AG08395 (cell line): ENCODE measurements at regions not wholly inside any gene's neighbourhood (a gene's known extent, or its start where the extent isn't known, plus 50 kb on each side); places are given as distances from the start of the nearest gene placed in this dataset.
"Not testable (repeated sequence)": the region's sequence is repeated elsewhere in the genome, so short reads cannot be mapped to it uniquely, and the experiment has no call there.

Experiments
- DNase-seq: peaks from one replicate; pipeline ENCODE4 v3.0.0; 2012; ENCODE audit warnings: mixed read lengths, low spot score

- DNase-seq, result not testable (repeated sequence)
Observed at GRCh38 chr2:187610450-187610849, 56.2 kb upstream of the TFPI start.

GRCh38 chr2:187612857-187613256 is 58.6 kb upstream of the TFPI start:
- no peak for DNase-seq

- no peak for DNase-seq
Observed at GRCh38 chr2:187614756-187615155, 60.5 kb upstream of the TFPI start.

GRCh38 chr2:187615364-187615763 is 61.1 kb upstream of the TFPI start:
- DNase-seq, result no peak

DNA sequence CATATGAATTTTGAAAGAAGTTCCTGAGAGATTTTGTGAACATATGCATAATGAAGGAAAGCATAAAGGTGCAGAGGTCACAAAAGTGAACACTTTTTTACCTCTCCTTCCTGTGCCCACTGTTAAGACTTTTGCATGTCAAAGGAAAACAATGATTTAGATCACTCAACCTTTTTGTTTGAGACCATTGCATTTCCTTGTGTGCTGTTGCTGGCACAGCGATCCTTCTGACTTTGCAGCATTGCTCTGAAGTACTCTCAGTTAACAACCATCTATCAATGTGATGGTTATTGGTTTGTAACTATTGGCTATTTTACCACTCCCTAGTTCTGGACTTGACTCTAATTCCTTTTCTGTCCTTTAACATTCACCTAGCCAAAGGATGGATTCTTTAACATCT is 61.7 kb upstream of the TFPI start:
- no peak for DNase-seq

DNA sequence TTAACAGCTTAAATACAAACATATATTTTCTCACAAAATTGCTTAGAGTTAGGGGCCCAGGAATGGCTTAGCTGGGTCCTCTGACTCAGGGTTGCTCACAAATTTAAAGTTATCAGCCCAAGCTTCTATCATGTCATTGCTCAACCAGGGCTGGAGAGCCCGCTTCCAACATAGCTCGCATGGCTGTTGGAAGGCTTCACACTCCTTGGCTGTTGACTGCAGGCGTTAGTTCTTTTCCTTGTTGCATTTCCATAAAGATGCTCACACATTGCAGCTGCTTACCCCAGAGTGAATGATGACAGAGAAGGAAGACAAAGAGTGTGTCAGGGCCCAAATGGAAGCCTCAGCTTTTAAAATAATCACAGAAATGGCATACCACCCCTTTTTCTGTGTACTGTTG is 62.9 kb upstream of the TFPI start:
- no peak for DNase-seq

DNA sequence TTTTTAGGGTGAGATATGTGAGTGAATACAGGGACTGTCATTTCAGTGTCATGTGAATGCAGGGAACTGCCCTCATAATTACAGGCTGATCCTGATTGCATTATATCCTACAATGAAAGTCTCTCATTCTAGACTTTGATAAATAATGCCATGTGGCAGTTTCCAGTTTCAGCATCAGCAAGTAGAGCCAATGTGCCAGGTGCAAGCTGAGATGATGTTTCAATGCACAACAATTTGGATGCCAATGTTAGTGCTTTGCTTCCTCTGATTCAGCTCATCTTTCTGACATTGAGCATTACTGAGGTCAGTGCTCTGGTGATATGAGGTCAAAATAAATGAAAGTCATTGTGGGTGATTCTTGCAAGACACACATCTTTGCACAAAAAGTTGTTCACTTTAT is 63.7 kb upstream of the TFPI start:
- no peak for DNase-seq

DNA sequence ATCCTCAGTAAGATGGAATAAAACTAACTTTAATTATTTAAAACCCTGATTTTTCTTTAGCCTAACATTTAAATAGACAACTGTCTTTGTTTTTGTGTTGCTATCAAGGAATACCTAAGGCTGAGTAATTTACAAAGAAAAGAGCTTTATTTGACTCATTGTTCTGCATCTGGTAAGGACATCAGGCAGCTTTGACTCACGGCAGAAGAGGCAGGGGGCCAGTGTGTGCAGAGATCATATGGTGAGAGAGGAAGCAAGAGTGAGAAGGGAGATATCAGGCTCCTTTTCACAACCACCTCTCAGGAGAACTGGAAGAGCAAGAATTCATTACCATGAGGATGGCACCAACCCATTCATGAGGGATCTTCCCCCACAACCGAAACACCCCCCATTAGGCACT is 64.6 kb upstream of the TFPI start:
- DNase-seq, result no peak

DNA sequence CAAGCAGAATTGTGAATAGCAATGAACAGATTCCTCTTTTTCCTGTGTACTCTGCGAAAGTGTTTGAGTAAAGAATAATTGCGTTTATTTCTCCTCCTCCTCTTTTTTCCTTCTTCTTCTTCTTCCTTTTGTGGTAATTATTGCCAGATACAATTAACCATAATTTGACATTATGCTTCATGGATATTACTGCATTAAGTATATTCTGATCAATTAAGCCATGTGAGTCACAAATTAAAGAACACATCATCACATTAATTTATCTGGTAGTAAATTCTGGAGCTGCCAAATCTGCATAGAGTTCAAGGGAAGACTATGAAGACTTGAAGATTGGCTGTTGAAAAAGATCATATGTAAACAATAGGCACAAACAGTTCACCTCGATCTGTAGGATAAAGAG is 72.9 kb upstream of the TFPI start:
- DNase-seq, result no peak

- DNase-seq, result not testable (repeated sequence)
Observed at GRCh38 chr2:187636731-187637391, 82.6 kb upstream of the TFPI start.

GRCh38 chr2:187637392-187637740 is 83.1 kb upstream of the TFPI start:
- not testable (repeated sequence) for DNase-seq

GRCh38 chr2:187637771-187638170 is 83.5 kb upstream of the TFPI start:
- not testable (repeated sequence) for DNase-seq

- no peak for DNase-seq
Observed at GRCh38 chr2:187638840-187639239, 84.6 kb upstream of the TFPI start.

GRCh38 chr2:187640926-187641510 is 86.8 kb upstream of the TFPI start:
- no peak for DNase-seq

- no peak for DNase-seq
Observed at GRCh38 chr2:187642498-187642897, 88.3 kb upstream of the TFPI start.

DNA sequence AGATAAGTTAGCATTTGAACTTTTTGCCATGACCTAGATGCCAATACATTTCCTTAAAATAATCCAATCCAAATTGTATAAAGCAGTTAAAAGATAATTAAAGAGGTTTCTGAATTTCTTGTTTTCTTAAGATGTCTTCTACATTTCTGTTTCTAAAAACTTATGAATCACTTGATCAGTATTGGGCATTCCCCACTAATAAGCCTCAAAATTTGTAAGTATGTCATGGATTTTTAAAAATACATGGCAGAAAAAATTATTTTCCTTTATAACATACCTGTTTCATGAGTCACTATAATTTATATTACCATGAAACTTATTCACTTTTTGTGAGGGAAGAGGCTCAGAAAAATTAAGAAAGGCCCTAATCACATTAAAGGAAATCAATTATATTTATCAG is 90.3 kb upstream of the TFPI start:
- no peak for DNase-seq

- no peak for DNase-seq
Observed at GRCh38 chr2:187644981-187645380, 90.7 kb upstream of the TFPI start.

DNA sequence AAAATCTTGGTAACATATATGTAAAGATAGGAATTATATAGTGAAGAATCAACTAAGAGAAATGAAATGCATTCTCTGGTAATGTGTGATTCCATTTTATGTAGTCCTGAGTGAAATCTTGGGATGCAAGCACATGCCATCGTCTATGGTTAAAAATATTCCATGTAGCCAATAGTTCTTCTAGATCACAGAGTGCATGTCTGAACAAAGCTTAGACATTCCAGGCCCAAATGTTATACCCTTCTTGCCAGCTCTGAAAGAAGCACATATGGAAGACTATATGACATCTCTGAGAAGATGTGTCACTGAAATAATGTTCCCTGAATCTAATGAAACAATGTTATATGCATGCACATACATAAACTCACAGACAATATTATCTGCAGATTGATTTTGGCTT is 92.3 kb upstream of the TFPI start:
- no peak for DNase-seq

DNA sequence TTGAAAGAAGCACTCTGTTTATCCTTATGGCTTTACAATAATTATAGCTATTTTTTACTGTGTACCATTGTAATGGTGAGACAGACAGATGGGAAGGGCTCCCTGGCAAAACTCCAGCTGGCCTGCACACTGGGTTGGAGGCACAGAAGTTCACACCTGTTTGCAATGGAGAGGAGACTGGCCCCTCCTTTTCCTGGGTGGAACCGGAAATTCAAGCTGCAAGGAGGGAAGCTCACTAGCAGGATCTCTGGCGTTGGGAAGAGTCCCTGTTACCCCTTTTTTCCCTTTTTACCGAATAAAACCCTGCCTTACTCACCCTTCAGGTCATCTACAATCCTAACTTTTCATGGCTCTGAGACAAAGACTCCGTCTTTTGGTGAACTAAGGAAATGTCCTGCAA is 100.3 kb upstream of the TFPI start:
- no peak for DNase-seq

DNA sequence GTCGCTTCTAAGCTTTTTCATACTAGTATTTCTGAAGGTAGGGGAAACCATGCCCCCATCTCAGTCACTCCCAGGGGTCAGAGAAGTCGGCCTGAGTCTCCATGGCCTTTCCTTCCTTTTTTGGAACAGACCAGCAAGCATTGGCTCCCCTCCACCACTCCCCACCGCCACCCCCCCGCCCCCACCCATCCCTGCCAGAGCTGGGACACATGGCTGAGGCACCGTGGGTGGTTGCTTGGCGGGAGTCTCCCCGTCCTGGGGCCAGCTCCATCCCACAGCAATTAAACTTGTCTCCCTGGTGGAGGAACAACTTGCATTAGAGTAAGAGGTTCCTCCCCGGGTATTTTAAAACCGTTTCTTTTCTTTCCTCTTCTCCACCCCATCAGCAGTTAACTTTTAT is 100.8 kb upstream of the TFPI start:
- DNase-seq, result no peak

DNA sequence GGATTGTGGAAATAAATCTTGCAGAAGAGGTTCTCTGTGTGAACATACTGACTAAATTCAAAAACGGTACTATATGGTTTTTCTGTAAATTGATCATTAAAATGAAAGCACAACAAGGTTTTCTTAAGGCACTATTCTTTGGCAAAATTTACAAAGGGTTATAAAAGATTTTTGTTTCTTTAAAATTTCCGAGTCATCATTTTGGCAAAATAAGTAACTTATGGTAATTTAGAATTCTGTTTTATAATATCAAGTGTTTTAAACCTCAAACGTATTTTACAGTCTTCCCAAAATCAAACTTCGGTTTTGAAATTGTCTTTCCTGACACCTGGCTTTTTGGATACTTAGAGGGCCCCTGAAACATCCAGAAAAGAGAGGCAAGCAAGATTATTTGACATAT is 101.9 kb upstream of the TFPI start:
- DNase-seq, result no peak

DNA sequence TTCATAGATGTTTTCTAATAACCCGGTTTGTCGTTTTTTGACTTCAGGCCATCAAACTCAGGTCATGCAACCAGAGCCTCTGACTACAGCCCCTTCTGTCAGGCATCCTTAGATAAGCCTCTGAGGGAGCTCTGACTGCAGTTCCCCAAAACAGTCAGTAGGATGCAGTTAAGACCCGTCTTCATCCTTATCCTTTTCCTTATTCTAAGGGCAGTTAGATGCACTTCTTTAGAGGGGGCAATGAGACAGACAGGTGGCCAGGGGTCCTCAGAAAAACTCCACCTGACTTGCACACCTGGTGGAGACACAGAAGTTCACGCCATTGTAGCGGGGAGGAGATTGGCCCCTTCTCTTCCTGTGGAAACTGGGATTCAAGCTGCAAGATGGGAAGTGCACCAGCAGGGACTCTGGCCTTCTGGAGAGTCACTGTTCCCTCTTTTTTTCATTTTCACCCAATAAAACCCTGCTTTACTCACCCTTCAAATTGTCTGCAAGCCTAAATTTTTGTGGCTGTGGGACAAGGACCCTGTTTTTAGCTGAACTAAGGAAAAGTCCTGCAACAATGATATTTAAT is 104.8 kb upstream of the TFPI start:
- DNase-seq, result no peak

GRCh38 chr2:187676050-187676449 is 121.8 kb upstream of the TFPI start:
- DNase-seq, result not testable (repeated sequence)

- no peak for DNase-seq
Observed at GRCh38 chr2:187679454-187679853, 125.2 kb upstream of the TFPI start.
